ACC112 (cell line): ENCODE measurements at regions not wholly inside any gene's neighbourhood (a gene's known extent, or its start where the extent isn't known, plus 50 kb on each side); places are given as distances from the start of the nearest gene placed in this dataset.
A peak's percentile ranks its signal among the peaks of the same experiment; 100 is the strongest.

Source experiments
- H2AFZ ChIP-seq: fragments of 200-600 bp; sonication (generic); one replicate; pipeline ENCODE4 v1.6.0; 2017; ENCODE audit warnings: antibody characterized with exemption, low read length; ENCODE audit not compliant: unreplicated experiment
- H3K27ac ChIP-seq: fragments of 200-600 bp; sonication (generic); 2 replicates; pipeline ENCODE4 v1.5.1; 2014; ENCODE audit warnings: low read depth, mild to moderate bottlenecking, antibody characterized with exemption, low read length, moderate library complexity
- H3K27me3 ChIP-seq: fragments of 200-600 bp; sonication (generic); 2 replicates; pipeline ENCODE4 v1.6.1; 2014; ENCODE audit warnings: mild to moderate bottlenecking, antibody characterized with exemption, low read length, moderate library complexity, mixed read lengths; ENCODE audit not compliant: insufficient read depth
- H3K36me3 ChIP-seq: fragments of 200-600 bp; sonication (generic); 2 replicates; pipeline ENCODE4 v1.6.1; 2016; ENCODE audit warnings: mild to moderate bottlenecking, antibody characterized with exemption, low read length, moderate library complexity, mixed read lengths; ENCODE audit not compliant: insufficient read depth
- H3K4me1 ChIP-seq: fragments of 200-600 bp; sonication (generic); one replicate; pipeline ENCODE4 v1.6.1; 2016; ENCODE audit warnings: low read length, mixed read lengths; ENCODE audit not compliant: insufficient read depth, unreplicated experiment, control insufficient read depth
- H3K4me3 ChIP-seq: fragments of 200-600 bp; sonication (generic); 2 replicates; pipeline ENCODE4 v1.5.1; 2014; ENCODE audit warnings: mild to moderate bottlenecking, low read depth, low read length
- H3K79me2 ChIP-seq: fragments of 200-600 bp; sonication (generic); one replicate; pipeline ENCODE4 v1.6.0; 2016; ENCODE audit warnings: low read length; ENCODE audit not compliant: control insufficient read depth, unreplicated experiment, insufficient read depth

DNA sequence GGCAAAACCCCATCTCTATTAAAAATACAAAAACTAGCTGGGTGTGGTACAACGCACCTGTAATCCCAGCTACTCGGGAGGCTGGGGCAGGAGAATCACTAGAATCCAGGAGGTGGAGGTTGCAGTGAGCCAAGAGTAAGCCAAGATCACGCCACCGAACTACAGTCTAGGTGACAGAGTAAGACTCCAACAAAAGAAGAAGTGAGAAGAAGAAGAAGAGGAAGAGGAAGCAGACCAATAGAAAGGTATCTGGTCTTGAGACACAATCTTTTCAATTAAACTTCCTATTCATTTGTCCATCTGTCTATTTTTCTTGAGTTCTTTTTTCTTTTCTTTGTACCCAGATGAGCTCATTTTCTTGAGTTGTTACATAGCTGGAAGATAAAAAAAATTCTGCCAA, 55.7 kb upstream of the ACADM start:
- Histone ChIP-seq H3K4me3 (no peak overlapping the region), H3K4me1 (peaks cover 6% of the 10 kb centered on the region), H2AFZ (no peak overlapping the region), H3K27ac (no peak overlapping the region), H3K27me3 (peaks cover 2% of the 10 kb centered on the region; the same call in 1 of the 2 replicates), H3K79me2 (no peaks in the 10 kb centered on the region), H3K36me3 (no peaks in the 10 kb centered on the region)

DNA sequence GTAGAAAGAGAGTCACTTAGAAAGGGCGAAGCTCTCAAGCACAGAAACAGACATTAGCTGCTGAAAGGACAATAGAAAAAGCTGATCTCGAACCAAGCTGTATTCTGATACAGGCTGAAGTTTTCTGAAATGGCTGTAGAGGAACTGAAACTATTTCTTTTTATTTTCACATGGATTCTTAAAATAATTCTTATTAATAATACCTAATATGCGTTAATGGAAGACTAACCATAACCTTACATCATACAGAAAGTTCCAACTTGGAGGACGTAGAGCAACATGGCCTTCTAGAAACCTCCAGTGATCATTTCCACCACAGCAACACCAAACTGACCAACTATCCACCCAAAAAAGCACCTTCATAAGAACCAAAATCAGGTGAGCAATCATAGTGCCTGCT, 52.8 kb upstream of the ACADM start:
- Histone ChIP-seq H2AFZ (no peak overlapping the region), H3K36me3 (no peaks in the 10 kb centered on the region), H3K27me3 (no peaks in the 10 kb centered on the region), H3K79me2 (no peaks in the 10 kb centered on the region), H3K4me1 (peaks cover 6% of the 10 kb centered on the region), H3K4me3 (no peak overlapping the region), H3K27ac (no peak overlapping the region)

DNA sequence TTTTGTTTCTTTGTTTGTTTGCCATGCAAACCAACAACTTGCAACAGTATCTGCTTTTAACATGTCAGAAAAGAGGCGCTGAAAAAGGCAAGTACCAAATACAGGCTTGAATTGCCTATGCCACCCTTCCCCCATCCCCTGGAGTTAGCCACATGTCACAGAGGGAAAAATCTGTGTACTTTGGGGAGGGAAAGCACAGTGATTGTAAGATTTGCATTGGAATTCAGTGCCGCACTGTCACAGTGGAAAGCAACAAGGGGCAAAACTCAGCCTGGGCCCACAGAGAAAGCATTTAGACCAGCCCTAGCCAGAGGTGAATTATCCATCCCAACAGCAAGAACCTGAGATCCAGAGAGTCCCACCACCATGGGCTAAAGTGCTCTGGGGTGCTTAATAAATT, 52.4 kb upstream of the ACADM start:
- Histone ChIP-seq H3K4me3 (no peak overlapping the region), H3K4me1 (peaks cover 6% of the 10 kb centered on the region), H2AFZ (no peak overlapping the region), H3K79me2 (no peaks in the 10 kb centered on the region), H3K27me3 (no peaks in the 10 kb centered on the region), H3K27ac (no peak overlapping the region), H3K36me3 (no peaks in the 10 kb centered on the region)

DNA sequence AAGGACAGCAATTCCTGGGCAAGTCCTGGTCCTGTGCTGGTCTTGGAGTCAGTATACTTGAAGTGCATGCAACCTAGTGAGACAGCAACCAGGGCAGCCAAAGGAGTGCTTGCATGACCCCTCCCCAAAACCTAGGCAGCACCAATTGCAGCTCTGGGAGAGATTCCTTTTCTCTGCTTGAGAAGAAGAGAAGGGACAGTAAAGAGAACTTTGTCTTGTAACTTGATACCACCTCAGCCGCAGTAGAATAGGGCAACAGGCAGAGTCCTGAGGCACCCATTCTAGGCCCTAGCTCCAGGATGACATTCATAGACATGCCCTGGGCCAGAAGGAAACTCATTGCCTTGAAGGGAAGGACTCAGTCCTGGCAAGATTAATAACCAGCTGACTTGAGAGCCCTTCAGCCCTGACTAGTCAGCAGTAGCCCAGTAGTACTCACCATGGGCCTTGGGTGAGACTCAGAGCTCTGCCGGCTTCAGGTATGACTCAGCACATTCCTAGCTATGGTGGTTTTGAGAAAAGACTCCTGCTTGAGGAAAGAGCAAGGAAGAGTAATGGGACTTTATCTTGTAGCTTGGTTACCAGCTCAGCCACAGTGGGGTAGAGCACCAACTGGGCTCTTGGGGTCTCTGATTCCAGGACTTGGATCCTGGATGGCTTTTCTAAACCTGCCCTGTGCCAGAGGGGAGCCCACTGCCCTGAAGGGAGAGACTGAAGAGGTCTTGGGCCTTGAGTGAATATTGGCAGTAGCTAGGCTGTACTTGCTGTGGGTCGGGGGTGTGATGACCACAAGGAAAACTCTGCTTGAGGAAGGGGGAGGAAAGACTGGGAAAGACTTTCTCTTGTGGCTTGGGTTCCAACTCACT, 51.7 kb upstream of the ACADM start:
- no peaks in the 10 kb centered on the region for H3K79me2 ChIP-seq
- no peak overlapping the region for H3K27ac ChIP-seq
- no peaks in the 10 kb centered on the region for H3K36me3 ChIP-seq
- no peaks in the 10 kb centered on the region for H3K27me3 ChIP-seq
- peaks cover 6% of the 10 kb centered on the region for H3K4me1 ChIP-seq
- H3K4me3 ChIP-seq: no peak overlapping the region
- peak overlapping the region; percentile 50 for H2AFZ ChIP-seq

DNA sequence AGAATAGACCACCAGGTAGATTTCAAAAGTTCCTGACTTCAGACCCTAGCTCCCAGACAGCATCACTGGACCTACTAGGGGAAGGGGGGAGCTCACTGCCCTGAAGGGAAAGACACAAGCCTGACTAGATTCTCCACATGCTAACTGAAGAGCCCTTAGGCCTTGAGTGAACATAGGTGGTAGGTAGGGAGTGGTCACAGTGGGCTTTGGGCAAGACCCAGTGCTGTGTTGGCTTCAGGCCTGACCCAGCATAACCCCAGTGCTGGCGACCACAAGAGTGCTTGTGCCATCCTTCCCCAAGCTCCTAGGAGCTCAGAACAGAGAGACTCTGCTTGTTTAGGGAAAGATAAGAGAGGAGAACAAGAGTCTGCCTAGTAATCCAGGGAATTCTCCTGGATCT, 51.1 kb upstream of the ACADM start:
- Histone ChIP-seq H3K4me3 (no peak overlapping the region), H3K36me3 (no peaks in the 10 kb centered on the region), H3K4me1 (peaks cover 6% of the 10 kb centered on the region), H3K79me2 (no peaks in the 10 kb centered on the region), H3K27ac (no peak overlapping the region), H3K27me3 (no peaks in the 10 kb centered on the region), H2AFZ (no peak overlapping the region)

DNA sequence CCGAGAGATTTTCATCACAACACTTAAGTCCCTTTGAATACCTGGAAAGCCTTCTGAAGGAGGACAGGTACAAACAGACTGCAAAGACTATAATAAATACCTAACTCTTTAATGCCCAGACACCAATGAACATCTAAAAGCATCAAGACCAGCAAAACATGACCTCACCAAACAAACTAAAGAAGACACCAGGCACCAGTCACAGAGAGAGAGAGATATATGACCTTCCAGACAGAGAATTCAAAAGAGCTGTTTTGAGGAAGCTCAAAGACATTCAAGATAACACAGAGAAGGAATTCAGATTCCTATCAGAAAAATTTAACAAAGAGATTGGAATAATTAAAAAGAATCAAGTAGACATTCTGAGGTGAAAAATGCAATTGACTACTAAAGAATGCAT, 50.6 kb upstream of the ACADM start:
- H3K79me2 ChIP-seq: no peaks in the 10 kb centered on the region
- H2AFZ ChIP-seq: no peak overlapping the region
- no peak overlapping the region for H3K27ac ChIP-seq
- H3K27me3 ChIP-seq: no peaks in the 10 kb centered on the region
- H3K4me1 ChIP-seq: peaks cover 6% of the 10 kb centered on the region
- H3K36me3 ChIP-seq: no peaks in the 10 kb centered on the region
- no peak overlapping the region for H3K4me3 ChIP-seq
